C4-2B (cell line): ENCODE measurements at regions not wholly inside any gene's neighbourhood (a gene's known extent, or its start where the extent isn't known, plus 50 kb on each side); places are given as distances from the start of the nearest gene placed in this dataset.

Experiments
- H3K27ac ChIP-seq: fragments of 450-650 bp; 2 replicates; pipeline ENCODE4 v1.5.1; 2017
- CTCF ChIP-seq: fragments of 450-650 bp; conservative IDR thresholded peaks from 2 replicates; pipeline ENCODE4 v1.5.1; 2017; ENCODE audit warnings: mild to moderate bottlenecking
- ZFX ChIP-seq: fragments of 450-650 bp; IDR thresholded peaks from 2 replicates; pipeline ENCODE4 v1.6.1; 2017

GRCh38 chr3:31125413-31126020 lies 231.1 kb upstream of the GADL1 start:
- TF ChIP-seq CTCF, result no peak
- TF ChIP-seq ZFX, result no peak
- H3K27ac ChIP-seq, result no peak overlapping the region

GRCh38 chr3:31129241-31129640 lies 234.8 kb upstream of the GADL1 start:
- no peak for TF ChIP-seq ZFX

GRCh38 chr3:31132132-31132769 lies 237.8 kb upstream of the GADL1 start:
- H3K27ac ChIP-seq, result no peak overlapping the region
- TF ChIP-seq CTCF (peak; percentile 76), ZFX (no peak)

More at GRCh38 chr3:31129241-31129640, 234.8 kb upstream of the GADL1 start:
- H3K27ac ChIP-seq, result no peak overlapping the region

GRCh38 chr3:31133541-31133940 lies 239.1 kb upstream of the GADL1 start:
- no peak for TF ChIP-seq CTCF
- H3K27ac ChIP-seq, result no peak overlapping the region

GRCh38 chr3:31135546-31135945 lies 241.1 kb upstream of the GADL1 start:
- no peak overlapping the region for H3K27ac ChIP-seq
- TF ChIP-seq ZFX (no peak), CTCF (no peak)

- TF ChIP-seq CTCF (no peak), ZFX (no peak)
- no peak overlapping the region for H3K27ac ChIP-seq
Observed at GRCh38 chr3:31137718-31138465, 243.4 kb upstream of the GADL1 start.

GRCh38 chr3:31140470-31140869 lies 246.0 kb upstream of the GADL1 start:
- H3K27ac ChIP-seq, result no peak overlapping the region
- TF ChIP-seq ZFX (no peak), CTCF (no peak)
